Fibroblast of lung (primary cell): ENCODE measurements at regions not wholly inside any gene's neighbourhood (a gene's known extent, or its start where the extent isn't known, plus 50 kb on each side); places are given as distances from the start of the nearest gene placed in this dataset.

Experiments used
- EZH2 ChIP-seq: IDR thresholded peaks from 2 replicates; pipeline ENCODE4 v1.5.1; 2012; ENCODE audit warnings: low read length, control low read depth, mild to moderate bottlenecking; ENCODE audit errors: missing control alignments
- TF ChIP-seq, protein P1 (sequence below), 2 donors: IDR thresholded peaks in 1 of 2; conservative IDR thresholded peaks in 1 of 2; 1 replicate in 1 of 2; 2 replicates in 1 of 2; pipeline ENCODE4 v1.5.1; 2011 to 2012; ENCODE audit warnings: low read length in 2 of 2, control low read depth in 1 of 2, inconsistent platforms in 1 of 2, low read depth in 1 of 2, mild to moderate bottlenecking in 1 of 2

- TF ChIP-seq EZH2, result no peak
- TF ChIP-seq, protein P1, sequence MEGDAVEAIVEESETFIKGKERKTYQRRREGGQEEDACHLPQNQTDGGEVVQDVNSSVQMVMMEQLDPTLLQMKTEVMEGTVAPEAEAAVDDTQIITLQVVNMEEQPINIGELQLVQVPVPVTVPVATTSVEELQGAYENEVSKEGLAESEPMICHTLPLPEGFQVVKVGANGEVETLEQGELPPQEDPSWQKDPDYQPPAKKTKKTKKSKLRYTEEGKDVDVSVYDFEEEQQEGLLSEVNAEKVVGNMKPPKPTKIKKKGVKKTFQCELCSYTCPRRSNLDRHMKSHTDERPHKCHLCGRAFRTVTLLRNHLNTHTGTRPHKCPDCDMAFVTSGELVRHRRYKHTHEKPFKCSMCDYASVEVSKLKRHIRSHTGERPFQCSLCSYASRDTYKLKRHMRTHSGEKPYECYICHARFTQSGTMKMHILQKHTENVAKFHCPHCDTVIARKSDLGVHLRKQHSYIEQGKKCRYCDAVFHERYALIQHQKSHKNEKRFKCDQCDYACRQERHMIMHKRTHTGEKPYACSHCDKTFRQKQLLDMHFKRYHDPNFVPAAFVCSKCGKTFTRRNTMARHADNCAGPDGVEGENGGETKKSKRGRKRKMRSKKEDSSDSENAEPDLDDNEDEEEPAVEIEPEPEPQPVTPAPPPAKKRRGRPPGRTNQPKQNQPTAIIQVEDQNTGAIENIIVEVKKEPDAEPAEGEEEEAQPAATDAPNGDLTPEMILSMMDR (conservative IDR thresholded peaks at IDR 0.05 in 1 of 2, IDR thresholded peaks at IDR 0.05 in 1 of 2; ENCODE audit: low read depth in 1 of 2, low read length in 2 of 2), result no peak
Measured at GRCh38 chr9:108153416-108153815, 663.8 kb upstream of the KLF4 start.
